Endodermal cell (in vitro differentiated cells): ENCODE measurements at regions not wholly inside any gene's neighbourhood (a gene's known extent, or its start where the extent isn't known, plus 50 kb on each side); places are given as distances from the start of the nearest gene placed in this dataset.

ENCODE experiments used
- DNase-seq: peaks from one replicate; pipeline ENCODE4 v3.0.0-alpha.2; 2017
- H3K27ac ChIP-seq: 2 replicates; pipeline ENCODE4 v1.5.1; 2013; ENCODE audit warnings: mild to moderate bottlenecking, low read depth, low read length, moderate library complexity
- H3K27me3 ChIP-seq: 2 replicates; pipeline ENCODE4 v1.6.1; 2013; ENCODE audit warnings: mild to moderate bottlenecking, low read length, moderate library complexity; ENCODE audit not compliant: insufficient read depth, control insufficient read depth, poor library complexity, severe bottlenecking
- H3K36me3 ChIP-seq: 2 replicates; pipeline ENCODE4 v1.7.0; 2013; ENCODE audit warnings: mild to moderate bottlenecking, low read length, moderate library complexity; ENCODE audit not compliant: control insufficient read depth, insufficient read depth
- H3K4me1 ChIP-seq: one replicate; pipeline ENCODE4 v1.7.0; 2013; ENCODE audit warnings: low read length; ENCODE audit not compliant: control insufficient read depth, insufficient read depth
- H3K4me3 ChIP-seq: 2 replicates; pipeline ENCODE4 v1.5.1; 2013; ENCODE audit warnings: mild to moderate bottlenecking, low read length, moderate library complexity
- H3K9ac ChIP-seq: 2 replicates; pipeline ENCODE4 v1.6.1; 2013; ENCODE audit warnings: mild to moderate bottlenecking, low read length, moderate library complexity; ENCODE audit not compliant: poor library complexity, severe bottlenecking; ENCODE audit errors: extremely low read depth
- H3K9me3 ChIP-seq: 2 replicates; pipeline ENCODE4 v1.6.1; 2013; ENCODE audit warnings: mild to moderate bottlenecking, low read length, moderate library complexity; ENCODE audit not compliant: control insufficient read depth
- H3K27ac Mint-ChIP-seq: 2 replicates; pipeline ENCODE4 v1.8.0; 2020; ENCODE audit warnings: mixed read lengths
- H3K27me3 Mint-ChIP-seq: 2 replicates; pipeline ENCODE4 v1.8.0; 2021; ENCODE audit warnings: mild to moderate bottlenecking, mixed read lengths; ENCODE audit not compliant: insufficient read depth
- H3K36me3 Mint-ChIP-seq: 2 replicates; pipeline ENCODE4 v1.8.0; 2020; ENCODE audit warnings: low read depth, mixed read lengths
- H3K4me1 Mint-ChIP-seq: 2 replicates; pipeline ENCODE4 v1.8.0; 2020; ENCODE audit warnings: mixed read lengths
- H3K4me3 Mint-ChIP-seq: 2 replicates; pipeline ENCODE4 v1.8.0; 2020; ENCODE audit warnings: mild to moderate bottlenecking, moderate library complexity, mixed read lengths
- H3K9me3 Mint-ChIP-seq: 2 replicates; pipeline ENCODE4 v1.8.0; 2020; ENCODE audit warnings: mild to moderate bottlenecking, mixed read lengths
- CTCF ChIP-seq: fragments of 200-600 bp; sonication (generic); conservative IDR thresholded peaks from 2 replicates; pipeline ENCODE4 v1.5.0; 2021; ENCODE audit warnings: antibody characterized with exemption, mild to moderate bottlenecking
- WGBS, 2 experiments: methylation state at CpG; one replicate each; pipeline versions ENCODE4 v1.1.5 to v1.1.7; 2013; ENCODE audit warnings: missing lambda C conversion rate in 2 of 2, mixed read lengths in 1 of 2; ENCODE audit not compliant: insufficient coverage in 1 of 2, insufficient read length in 1 of 2; 5-methylcytosine and 5-hydroxymethylcytosine counted together

- peak; percentile 69 for DNase-seq
- H3K9me3 Mint-ChIP-seq, result peaks cover 9% of the 10 kb centered on the region
- no peak for TF ChIP-seq CTCF
- Histone ChIP-seq H3K9me3 (peaks cover 17% of the 10 kb centered on the region), H3K36me3 (no peaks in the 10 kb centered on the region), H3K4me1 (peaks cover 6% of the 10 kb centered on the region), H3K9ac (peak overlapping the region; percentile 37), H3K4me3 (peak overlapping the region; percentile 21), H3K27ac (no peak overlapping the region), H3K27me3 (no peaks in the 10 kb centered on the region)
- H3K4me1 Mint-ChIP-seq, result peaks cover 20% of the 10 kb centered on the region
- H3K4me3 Mint-ChIP-seq, result no peak overlapping the region
- H3K27ac Mint-ChIP-seq, result peak overlapping the region; percentile 84
- H3K27me3 Mint-ChIP-seq, result no peaks in the 10 kb centered on the region
- WGBS, 2 experiments, result 62 to 81% methylated on average over 3 to 9 of the region's 9 CpGs
- H3K36me3 Mint-ChIP-seq, result no peaks in the 10 kb centered on the region
These were observed 920.2 kb downstream of the TYW1 start for GRCh38 chr7:67916571-67917436.

- no peaks in the 10 kb centered on the region for H3K27me3 Mint-ChIP-seq
- Histone ChIP-seq H3K27ac (no peak overlapping the region), H3K36me3 (no peaks in the 10 kb centered on the region), H3K9ac (no peak overlapping the region), H3K27me3 (no peaks in the 10 kb centered on the region), H3K9me3 (peaks cover 17% of the 10 kb centered on the region), H3K4me1 (peaks cover 6% of the 10 kb centered on the region), H3K4me3 (no peak overlapping the region)
- DNase-seq, result peak; percentile 84
- WGBS, 2 experiments, result 64 to 92% methylated on average over 2 to 3 of the region's 3 CpGs
- no peak for TF ChIP-seq CTCF
- peaks cover 20% of the 10 kb centered on the region for H3K4me1 Mint-ChIP-seq
- H3K27ac Mint-ChIP-seq, result peak overlapping the region; percentile 84
- peaks cover 9% of the 10 kb centered on the region for H3K9me3 Mint-ChIP-seq
- H3K36me3 Mint-ChIP-seq, result no peaks in the 10 kb centered on the region
- H3K4me3 Mint-ChIP-seq, result no peak overlapping the region
These were observed 920.8 kb downstream of the TYW1 start for GRCh38 chr7:67917437-67917755.

GRCh38 chr7:67918158-67918557 lies 921.5 kb downstream of the TYW1 start:
- H3K27me3 ChIP-seq, result no peaks in the 10 kb centered on the region
- peaks cover 17% of the 10 kb centered on the region for H3K9me3 ChIP-seq
- H3K4me3 Mint-ChIP-seq, result no peak overlapping the region
- no peak for TF ChIP-seq CTCF
- H3K4me1 ChIP-seq, result peaks cover 6% of the 10 kb centered on the region
- H3K27ac ChIP-seq, result no peak overlapping the region
- peak overlapping the region; percentile 22 for H3K4me3 ChIP-seq
- no peaks in the 10 kb centered on the region for H3K27me3 Mint-ChIP-seq
- no peak overlapping the region for H3K27ac Mint-ChIP-seq
- H3K9me3 Mint-ChIP-seq, result peaks cover 9% of the 10 kb centered on the region
- DNase-seq, result no peak
- H3K36me3 Mint-ChIP-seq, result no peaks in the 10 kb centered on the region
- WGBS, 2 experiments, result 95 to 96% methylated on average over 2 to 3 of the region's 4 CpGs
- H3K4me1 Mint-ChIP-seq, result peaks cover 20% of the 10 kb centered on the region
- H3K36me3 ChIP-seq, result no peaks in the 10 kb centered on the region
- H3K9ac ChIP-seq, result no peak overlapping the region
